ENCODE measurements at regions not wholly inside any gene's neighbourhood (a gene's known extent, or its start where the extent isn't known, plus 50 kb on each side); places are given as distances from the start of the nearest gene placed in this dataset.
A peak's percentile ranks its signal among the peaks of the same experiment; 100 is the strongest.

DNA sequence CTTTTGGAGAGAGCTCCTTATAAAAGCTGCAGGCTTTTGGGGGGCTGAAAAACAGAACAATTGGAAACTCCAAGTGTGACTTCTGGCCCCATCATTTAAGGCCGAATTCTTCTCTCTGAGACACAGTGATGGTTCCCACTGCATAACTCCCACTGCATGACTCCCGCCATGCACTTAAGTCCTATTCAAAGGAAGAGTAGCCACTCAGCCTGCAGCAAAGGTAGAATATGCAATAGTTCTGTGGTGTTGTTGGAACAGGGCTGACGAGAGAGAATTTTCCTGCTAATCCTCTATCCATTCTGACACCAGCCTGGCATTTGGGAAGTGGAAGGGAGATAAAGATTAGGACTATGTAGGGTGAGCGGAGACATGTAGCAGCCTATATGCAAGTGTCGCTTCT, 185.6 kb upstream of the ZNF462 start:
- no peaks in the 10 kb centered on the region for H3K27me3 ChIP-seq (ENCODE audit: control insufficient read depth, insufficient read depth, low read length)
- H3K27ac Mint-ChIP-seq, result no peak overlapping the region
- no peak for ATAC-seq (ENCODE audit: low read depth in 2 of 2)
- no peaks in the 10 kb centered on the region for H3K36me3 Mint-ChIP-seq
- H3K4me1 ChIP-seq (ENCODE audit: control insufficient read depth, insufficient read depth, low read length, poor library complexity, severe bottlenecking), result no peaks in the 10 kb centered on the region
- no peaks in the 10 kb centered on the region for H3K27me3 Mint-ChIP-seq
- no peaks in the 10 kb centered on the region for H3K9me3 ChIP-seq (ENCODE audit: control insufficient read depth in 2 of 2, low read length in 2 of 2)
- DNase-seq, result no peak
- H3K9me3 Mint-ChIP-seq, result peaks cover 0 to 12% (median 6%) of the 10 kb centered on the region in 7 donors
- H3K36me3 ChIP-seq (ENCODE audit: control insufficient read depth, insufficient read depth, low read length), result no peaks in the 10 kb centered on the region
- no peaks in the 10 kb centered on the region for H3K4me1 Mint-ChIP-seq
- H3K4me3 ChIP-seq (ENCODE audit: low read depth, low read length), result no peak overlapping the region
- no peak overlapping the region for H3K27ac ChIP-seq (ENCODE audit: insufficient read depth, low read length, poor library complexity, severe bottlenecking)
- H3K4me3 Mint-ChIP-seq, result no peak overlapping the region

DNA sequence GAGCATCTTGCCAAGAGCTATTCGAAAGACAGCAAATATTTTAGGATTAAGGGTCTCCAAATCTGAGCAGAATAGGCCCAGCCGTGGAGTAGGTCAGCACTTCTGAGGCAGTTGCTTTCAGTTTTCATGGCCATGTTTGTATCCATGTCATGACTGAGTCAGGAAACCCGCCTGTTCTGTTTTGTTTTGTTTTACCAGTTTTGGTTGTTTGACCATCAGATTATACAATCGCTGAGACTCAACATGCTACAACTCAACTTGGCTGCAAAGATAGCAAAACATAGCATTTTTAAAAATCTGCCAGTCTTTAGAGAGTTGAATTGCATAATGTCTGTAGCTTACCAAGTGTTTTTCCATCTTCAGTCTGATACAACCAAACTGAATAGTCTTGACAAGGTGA, 185.1 kb upstream of the ZNF462 start:
- no peak overlapping the region for H3K27ac Mint-ChIP-seq
- H3K36me3 ChIP-seq (ENCODE audit: control insufficient read depth, insufficient read depth, low read length), result no peaks in the 10 kb centered on the region

DNA sequence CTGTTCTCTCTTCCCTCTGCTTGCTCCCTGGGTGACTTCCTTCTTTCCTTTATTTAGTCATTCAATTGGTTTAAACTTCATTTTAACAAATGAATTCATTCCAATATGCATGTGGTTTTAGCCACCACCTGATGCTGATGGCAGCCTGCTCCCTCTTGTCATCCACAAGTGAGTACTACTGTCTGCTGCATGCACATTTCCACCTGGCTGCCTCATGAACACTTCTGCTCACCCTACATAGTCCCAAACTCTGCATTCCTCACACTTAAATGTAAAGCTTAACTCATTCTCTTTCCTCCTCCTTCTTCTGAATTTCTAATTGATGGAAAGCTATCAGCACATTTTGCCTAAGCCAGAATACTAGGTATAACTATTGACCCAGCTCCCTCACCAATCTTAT, 184.7 kb upstream of the ZNF462 start:
- no peak overlapping the region for H3K4me3 ChIP-seq (ENCODE audit: low read depth, low read length)
- H3K9me3 Mint-ChIP-seq, result peaks cover 0 to 12% (median 6%) of the 10 kb centered on the region in 7 donors
- H3K27me3 Mint-ChIP-seq, result no peaks in the 10 kb centered on the region

More for the DNA sequence above, 185.1 kb upstream of the ZNF462 start:
- DNase-seq (no peak), ATAC-seq (ENCODE audit: low read depth in 2 of 2) (no peak)
- no peaks in the 10 kb centered on the region for H3K4me1 Mint-ChIP-seq
- no peak overlapping the region for H3K4me3 Mint-ChIP-seq
- Histone ChIP-seq H3K27me3 (ENCODE audit: control insufficient read depth, insufficient read depth, low read length) (no peaks in the 10 kb centered on the region), H3K27ac (ENCODE audit: insufficient read depth, low read length, poor library complexity, severe bottlenecking) (no peak overlapping the region), H3K4me3 (ENCODE audit: low read depth, low read length) (no peak overlapping the region), H3K4me1 (ENCODE audit: control insufficient read depth, insufficient read depth, low read length, poor library complexity, severe bottlenecking) (no peaks in the 10 kb centered on the region), H3K9me3 (ENCODE audit: control insufficient read depth in 2 of 2, low read length in 2 of 2) (no peaks in the 10 kb centered on the region)
- no peaks in the 10 kb centered on the region for H3K27me3 Mint-ChIP-seq
- H3K9me3 Mint-ChIP-seq, result peaks cover 0 to 12% (median 6%) of the 10 kb centered on the region in 7 donors
- no peaks in the 10 kb centered on the region for H3K36me3 Mint-ChIP-seq

GRCh38 chr9:106682420-106682819, 180.5 kb upstream of the ZNF462 start:
- H3K4me1 ChIP-seq (ENCODE audit: control insufficient read depth, insufficient read depth, low read length, poor library complexity, severe bottlenecking), result no peaks in the 10 kb centered on the region
- Mint-ChIP-seq H3K27ac (no peak overlapping the region), H3K9me3 (peaks cover 0 to 15% (median 6%) of the 10 kb centered on the region in 7 donors), H3K4me1 (no peaks in the 10 kb centered on the region), H3K4me3 (no peak overlapping the region), H3K36me3 (no peaks in the 10 kb centered on the region), H3K27me3 (no peaks in the 10 kb centered on the region)
- DNase-seq (no peak), ATAC-seq (ENCODE audit: low read depth in 2 of 2) (no peak)
- H3K36me3 ChIP-seq (ENCODE audit: control insufficient read depth, insufficient read depth, low read length), result no peaks in the 10 kb centered on the region
- H3K27ac ChIP-seq (ENCODE audit: insufficient read depth, low read length, poor library complexity, severe bottlenecking), result no peak overlapping the region
- no peaks in the 10 kb centered on the region for H3K9me3 ChIP-seq (ENCODE audit: control insufficient read depth in 2 of 2, low read length in 2 of 2)
- no peak overlapping the region for H3K4me3 ChIP-seq (ENCODE audit: low read depth, low read length)
- no peaks in the 10 kb centered on the region for H3K27me3 ChIP-seq (ENCODE audit: control insufficient read depth, insufficient read depth, low read length)

More for the DNA sequence above, 184.7 kb upstream of the ZNF462 start:
- Histone ChIP-seq H3K9me3 (ENCODE audit: control insufficient read depth in 2 of 2, low read length in 2 of 2) (no peaks in the 10 kb centered on the region), H3K27ac (ENCODE audit: insufficient read depth, low read length, poor library complexity, severe bottlenecking) (no peak overlapping the region), H3K36me3 (ENCODE audit: control insufficient read depth, insufficient read depth, low read length) (no peaks in the 10 kb centered on the region), H3K27me3 (ENCODE audit: control insufficient read depth, insufficient read depth, low read length) (no peaks in the 10 kb centered on the region), H3K4me1 (ENCODE audit: control insufficient read depth, insufficient read depth, low read length, poor library complexity, severe bottlenecking) (no peaks in the 10 kb centered on the region)
- H3K4me3 Mint-ChIP-seq, result no peak overlapping the region
- DNase-seq (no peak), ATAC-seq (ENCODE audit: low read depth in 2 of 2) (no peak)
- no peaks in the 10 kb centered on the region for H3K4me1 Mint-ChIP-seq
- no peaks in the 10 kb centered on the region for H3K36me3 Mint-ChIP-seq
- peak overlapping the region in 1 of 3 donors; percentile 48 for H3K27ac Mint-ChIP-seq

- Histone ChIP-seq H3K4me1 (ENCODE audit: control insufficient read depth, insufficient read depth, low read length, poor library complexity, severe bottlenecking) (no peaks in the 10 kb centered on the region), H3K27me3 (ENCODE audit: control insufficient read depth, insufficient read depth, low read length) (no peaks in the 10 kb centered on the region), H3K9me3 (ENCODE audit: control insufficient read depth in 2 of 2, low read length in 2 of 2) (no peaks in the 10 kb centered on the region), H3K4me3 (ENCODE audit: low read depth, low read length) (no peak overlapping the region), H3K27ac (ENCODE audit: insufficient read depth, low read length, poor library complexity, severe bottlenecking) (no peak overlapping the region), H3K36me3 (ENCODE audit: control insufficient read depth, insufficient read depth, low read length) (no peaks in the 10 kb centered on the region)
- Mint-ChIP-seq H3K4me1 (no peaks in the 10 kb centered on the region), H3K27me3 (no peaks in the 10 kb centered on the region), H3K27ac (no peak overlapping the region), H3K4me3 (no peak overlapping the region), H3K36me3 (no peaks in the 10 kb centered on the region), H3K9me3 (peaks cover 0 to 11% (median 6%) of the 10 kb centered on the region in 7 donors)
- ATAC-seq (ENCODE audit: low read depth in 2 of 2) (no peak), DNase-seq (no peak)
Measured at GRCh38 chr9:106683454-106683853, 179.5 kb upstream of the ZNF462 start.

GRCh38 chr9:106684940-106685695, 177.8 kb upstream of the ZNF462 start:
- Histone ChIP-seq H3K9me3 (ENCODE audit: control insufficient read depth in 2 of 2, low read length in 2 of 2) (no peaks in the 10 kb centered on the region), H3K36me3 (ENCODE audit: control insufficient read depth, insufficient read depth, low read length) (no peaks in the 10 kb centered on the region), H3K4me1 (ENCODE audit: control insufficient read depth, insufficient read depth, low read length, poor library complexity, severe bottlenecking) (no peaks in the 10 kb centered on the region), H3K4me3 (ENCODE audit: low read depth, low read length) (no peak overlapping the region), H3K27ac (ENCODE audit: insufficient read depth, low read length, poor library complexity, severe bottlenecking) (no peak overlapping the region), H3K27me3 (ENCODE audit: control insufficient read depth, insufficient read depth, low read length) (no peaks in the 10 kb centered on the region)
- Mint-ChIP-seq H3K4me1 (no peaks in the 10 kb centered on the region), H3K4me3 (no peak overlapping the region), H3K36me3 (no peaks in the 10 kb centered on the region), H3K9me3 (peaks cover 0 to 11% (median 5%) of the 10 kb centered on the region in 7 donors), H3K27ac (no peak overlapping the region), H3K27me3 (no peaks in the 10 kb centered on the region)
- DNase-seq (no peak), ATAC-seq (ENCODE audit: low read depth in 2 of 2) (no peak)

- no peak for ATAC-seq (ENCODE audit: low read depth in 2 of 2)
- no peaks in the 10 kb centered on the region for H3K27me3 Mint-ChIP-seq
Measured at GRCh38 chr9:106689089-106689488, 173.9 kb upstream of the ZNF462 start.

DNA sequence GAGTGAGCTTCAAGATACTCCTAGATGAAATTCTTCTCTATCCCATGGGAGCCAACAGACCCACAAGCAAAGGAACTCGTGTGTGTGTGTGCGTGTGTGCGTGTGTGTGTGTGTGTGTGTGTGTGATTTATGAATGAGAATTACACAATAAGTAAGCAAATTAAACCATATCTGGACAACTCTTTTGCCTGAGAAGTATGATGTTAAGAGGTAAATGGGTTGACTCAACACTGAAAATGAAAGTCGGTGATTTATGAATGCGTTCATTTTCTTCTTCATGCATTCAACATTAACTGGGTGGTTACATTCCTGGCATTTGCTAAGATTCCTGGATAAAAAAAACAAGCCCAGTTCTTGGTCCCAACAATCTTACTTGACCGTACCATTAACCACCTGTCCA, 171.3 kb upstream of the ZNF462 start:
- Histone ChIP-seq H3K9me3 (ENCODE audit: control insufficient read depth in 2 of 2, low read length in 2 of 2) (no peaks in the 10 kb centered on the region), H3K36me3 (ENCODE audit: control insufficient read depth, insufficient read depth, low read length) (no peaks in the 10 kb centered on the region), H3K27me3 (ENCODE audit: control insufficient read depth, insufficient read depth, low read length) (no peaks in the 10 kb centered on the region), H3K4me3 (ENCODE audit: low read depth, low read length) (no peak overlapping the region), H3K4me1 (ENCODE audit: control insufficient read depth, insufficient read depth, low read length, poor library complexity, severe bottlenecking) (no peaks in the 10 kb centered on the region), H3K27ac (ENCODE audit: insufficient read depth, low read length, poor library complexity, severe bottlenecking) (no peak overlapping the region)
- no peaks in the 10 kb centered on the region for H3K4me1 Mint-ChIP-seq
- H3K4me3 Mint-ChIP-seq, result no peak overlapping the region
- peaks cover 0 to 17% (median 3%) of the 10 kb centered on the region in 7 donors for H3K9me3 Mint-ChIP-seq
- H3K36me3 Mint-ChIP-seq, result no peaks in the 10 kb centered on the region
- H3K27ac Mint-ChIP-seq, result no peak overlapping the region
- DNase-seq (no peak), ATAC-seq (ENCODE audit: low read depth in 2 of 2) (no peak)
- no peaks in the 10 kb centered on the region for H3K27me3 Mint-ChIP-seq

More at GRCh38 chr9:106689089-106689488, 173.9 kb upstream of the ZNF462 start:
- no peaks in the 10 kb centered on the region for H3K4me1 ChIP-seq (ENCODE audit: control insufficient read depth, insufficient read depth, low read length, poor library complexity, severe bottlenecking)
- H3K27ac ChIP-seq (ENCODE audit: insufficient read depth, low read length, poor library complexity, severe bottlenecking), result no peak overlapping the region
- Mint-ChIP-seq H3K36me3 (no peaks in the 10 kb centered on the region), H3K9me3 (peaks cover 0 to 16% (median 3%) of the 10 kb centered on the region in 7 donors), H3K27ac (no peak overlapping the region), H3K4me3 (no peak overlapping the region), H3K4me1 (no peaks in the 10 kb centered on the region)
- H3K9me3 ChIP-seq (ENCODE audit: control insufficient read depth in 2 of 2, low read length in 2 of 2), result no peaks in the 10 kb centered on the region
- no peaks in the 10 kb centered on the region for H3K27me3 ChIP-seq (ENCODE audit: control insufficient read depth, insufficient read depth, low read length)
- no peak overlapping the region for H3K4me3 ChIP-seq (ENCODE audit: low read depth, low read length)
- H3K36me3 ChIP-seq (ENCODE audit: control insufficient read depth, insufficient read depth, low read length), result no peaks in the 10 kb centered on the region
- no peak for DNase-seq
